ENCODE measurements at regions not wholly inside any gene's neighbourhood (a gene's known extent, or its start where the extent isn't known, plus 50 kb on each side); places are given as distances from the start of the nearest gene placed in this dataset.

- DNase-seq (ENCODE audit: low read depth in 1 of 2, low spot score in 1 of 2), result no peak
Observed at GRCh38 chr16:85451641-85452363, 161.3 kb upstream of the GSE1 start.

GRCh38 chr16:85452364-85453193 lies 160.5 kb upstream of the GSE1 start:
- no peak for DNase-seq (ENCODE audit: low read depth in 1 of 2, low spot score in 1 of 2)

DNA sequence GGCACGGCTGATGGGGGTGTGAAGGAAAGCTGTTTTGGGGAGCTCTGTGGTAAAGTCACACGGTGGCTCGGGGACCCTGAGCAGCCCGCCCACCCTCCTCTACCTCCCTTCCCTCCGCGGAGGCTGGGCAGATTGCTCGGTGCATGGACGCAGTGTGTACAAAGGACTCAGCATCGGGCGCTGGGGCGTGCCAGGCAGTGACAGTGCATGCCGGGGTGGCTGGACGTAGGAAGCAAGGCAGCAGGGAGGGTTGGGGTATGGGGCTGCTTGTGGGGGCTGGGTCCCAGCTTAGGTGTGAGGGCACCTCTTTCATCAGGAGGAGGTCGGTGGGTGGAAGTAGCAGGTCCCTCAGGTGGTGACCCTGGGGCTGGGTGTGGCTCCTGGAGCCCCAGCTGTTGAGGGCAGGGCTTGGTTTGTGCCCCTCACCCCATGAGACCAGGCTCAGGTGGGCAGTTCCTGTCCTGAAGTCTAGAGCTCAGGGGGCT lies 159.9 kb upstream of the GSE1 start:
- DNase-seq (ENCODE audit: low read depth in 1 of 2, low spot score in 1 of 2), result no peak

GRCh38 chr16:85453703-85454102 lies 159.4 kb upstream of the GSE1 start:
- no peak for DNase-seq (ENCODE audit: low read depth in 1 of 2, low spot score in 1 of 2)

GRCh38 chr16:85454171-85454872 lies 158.8 kb upstream of the GSE1 start:
- DNase-seq (ENCODE audit: low read depth in 1 of 2, low spot score in 1 of 2), result no peak

GRCh38 chr16:85455534-85455933 lies 157.6 kb upstream of the GSE1 start:
- no peak for DNase-seq (ENCODE audit: low read depth in 1 of 2, low spot score in 1 of 2)

GRCh38 chr16:85457366-85457765 lies 155.8 kb upstream of the GSE1 start:
- DNase-seq (ENCODE audit: low read depth in 1 of 2, low spot score in 1 of 2), result no peak

GRCh38 chr16:85458968-85459367 lies 154.2 kb upstream of the GSE1 start:
- no peak for DNase-seq (ENCODE audit: low read depth in 1 of 2, low spot score in 1 of 2)

DNA sequence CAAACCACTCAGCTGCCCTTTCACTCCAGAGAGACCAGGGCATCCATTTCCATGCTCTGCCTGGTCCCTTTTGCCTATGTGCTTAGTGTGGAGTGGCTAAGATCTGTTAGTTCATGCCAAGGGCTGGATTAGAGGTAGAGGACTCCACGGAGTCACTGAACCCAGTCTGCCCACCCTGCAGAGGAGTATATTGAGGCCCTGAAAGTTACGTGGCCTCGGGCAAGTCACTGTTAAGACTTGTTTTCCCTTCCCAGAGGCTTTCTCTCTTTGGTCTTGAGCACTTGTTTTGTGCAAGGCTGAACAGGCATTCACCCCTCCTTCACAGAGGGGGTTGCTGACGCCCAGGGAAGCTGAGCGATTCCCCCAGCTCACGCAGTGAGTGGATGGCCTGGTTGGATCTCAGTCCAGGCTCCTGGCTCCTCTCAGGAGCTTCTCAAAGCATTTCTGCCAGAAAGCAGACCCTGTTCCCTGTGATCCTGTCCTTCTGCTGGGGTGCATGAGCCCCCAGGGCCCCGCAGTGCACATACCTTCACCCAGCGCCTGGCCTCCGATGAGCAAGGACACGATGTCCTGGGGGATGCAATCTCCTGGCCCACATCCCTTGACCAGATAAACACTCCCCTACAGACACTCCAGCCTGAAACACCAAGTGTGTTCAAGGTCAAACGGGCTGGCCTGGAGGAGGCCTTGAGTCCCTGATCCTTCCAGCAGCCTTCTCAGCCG lies 153.4 kb upstream of the GSE1 start:
- no peak for DNase-seq (ENCODE audit: low read depth in 1 of 2, low spot score in 1 of 2)

DNA sequence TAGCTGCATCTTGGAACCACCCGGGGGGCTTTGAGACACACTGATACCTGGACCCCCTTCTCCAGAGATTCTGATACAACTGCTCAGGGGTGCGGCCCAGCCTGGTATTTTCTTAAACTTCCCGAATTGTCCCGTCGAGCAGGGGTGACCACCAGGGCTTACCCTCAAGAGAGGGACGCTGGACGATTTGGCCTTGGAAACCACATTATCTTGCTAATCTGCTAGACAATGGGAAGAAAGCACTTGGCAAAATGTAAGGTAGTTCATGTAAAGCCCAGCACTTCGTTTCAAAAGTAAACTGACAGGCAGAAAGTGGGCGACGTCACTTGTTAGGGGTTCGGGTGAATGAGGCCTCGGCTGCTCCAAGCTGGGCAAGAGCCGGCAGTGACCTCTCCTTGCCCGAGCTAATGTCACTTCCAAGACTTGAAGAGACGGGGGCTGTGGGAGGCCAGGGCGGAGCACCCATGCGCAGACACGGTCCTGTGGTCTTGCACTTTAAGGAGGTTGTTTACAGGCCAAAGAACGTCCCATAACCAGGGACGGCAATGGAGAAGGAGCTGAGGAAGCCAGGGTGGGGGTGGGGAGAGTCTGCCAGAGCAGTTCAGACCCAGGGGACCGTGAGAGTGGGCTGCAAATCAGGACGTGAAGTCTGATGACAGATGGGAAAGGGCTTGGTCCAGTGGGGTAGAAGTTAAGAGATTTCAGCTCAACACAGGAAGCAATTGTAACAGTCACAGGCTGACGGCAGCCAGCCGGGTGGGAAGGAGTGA lies 152.7 kb upstream of the GSE1 start:
- DNase-seq (ENCODE audit: low read depth in 1 of 2, low spot score in 1 of 2), result no peak

DNA sequence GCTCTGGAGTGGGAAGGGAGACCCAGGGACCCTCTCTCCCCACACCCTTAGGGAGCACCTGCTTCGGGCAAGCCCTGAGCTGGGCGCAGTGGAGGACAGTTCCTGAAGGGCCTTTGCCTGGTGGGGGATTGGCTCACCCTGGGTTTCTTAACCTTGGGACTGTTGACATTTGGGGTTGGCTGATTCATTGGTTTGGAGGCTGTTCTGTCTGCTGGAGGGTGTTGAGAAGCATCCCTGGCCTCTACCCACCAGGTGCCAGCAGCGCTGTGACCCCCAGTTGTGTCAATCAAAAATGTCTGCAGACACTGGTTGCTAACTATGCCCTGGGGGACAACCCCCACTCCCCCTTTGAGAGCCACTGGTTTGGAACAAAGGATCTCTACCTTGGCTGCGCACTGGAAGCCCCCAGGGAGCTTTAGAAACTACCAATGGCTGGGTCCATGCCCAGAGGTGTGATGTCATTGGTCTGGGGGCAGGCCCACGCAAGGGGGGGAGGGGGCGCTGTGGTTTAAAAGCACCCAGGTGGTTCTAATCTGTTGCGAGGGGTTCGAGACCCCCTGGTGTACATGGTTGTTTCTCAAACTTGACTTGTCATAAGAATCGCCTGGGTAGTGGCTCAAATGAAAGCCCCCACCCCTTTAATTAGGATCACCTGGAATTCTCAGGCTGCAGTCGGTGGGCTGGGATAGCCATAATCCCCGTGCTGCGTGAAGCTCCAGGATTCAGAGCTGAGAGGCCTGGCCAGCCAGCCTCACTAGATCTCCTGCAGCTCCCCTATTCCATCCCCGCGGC lies 151.9 kb upstream of the GSE1 start:
- no peak for DNase-seq (ENCODE audit: low read depth in 1 of 2, low spot score in 1 of 2)

DNA sequence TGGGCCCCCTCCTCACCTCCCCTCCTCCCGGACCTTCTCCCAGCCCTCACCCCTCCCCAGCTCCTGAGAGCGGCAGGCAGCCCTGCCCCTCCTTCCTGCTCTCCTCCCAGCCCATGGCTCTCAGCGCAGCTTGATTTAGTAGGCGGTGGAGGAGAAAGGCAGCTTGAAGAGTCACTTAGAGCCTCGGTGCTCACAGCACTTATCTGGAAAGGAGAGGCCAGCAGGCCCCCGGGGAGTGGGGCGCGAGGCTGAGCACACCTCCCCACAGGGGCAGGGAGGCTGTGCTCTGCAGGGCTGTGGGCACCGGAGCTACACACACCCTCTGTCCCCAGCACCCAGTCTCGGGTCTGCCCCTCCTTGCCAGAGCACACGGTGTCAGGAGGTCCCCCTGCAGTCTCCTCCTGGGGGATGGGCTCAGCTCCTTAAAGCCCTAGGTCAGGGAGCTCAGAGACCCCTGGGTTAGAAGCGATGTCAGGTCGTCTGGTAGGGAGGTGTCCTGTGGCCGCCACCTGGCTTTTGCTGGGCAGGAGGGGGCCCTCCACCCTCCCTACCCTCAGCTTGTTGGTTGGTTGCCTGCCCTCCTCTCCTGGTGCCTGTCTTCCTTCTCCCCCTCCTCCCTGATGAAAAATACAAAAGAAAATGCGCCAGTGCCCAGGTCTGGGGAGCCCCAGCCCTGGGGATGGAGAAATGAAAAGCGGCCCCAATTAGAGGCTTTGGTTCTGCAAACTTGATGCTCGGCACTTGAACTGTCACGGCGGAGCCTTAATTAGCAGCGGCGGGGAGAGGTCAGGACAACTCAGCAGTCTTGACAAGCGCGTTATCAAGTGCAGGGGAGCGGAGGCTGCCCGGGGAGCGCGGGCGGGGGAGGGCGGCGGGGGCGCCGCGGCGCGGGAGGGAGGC lies 151.1 kb upstream of the GSE1 start:
- no peak for DNase-seq (ENCODE audit: low read depth in 1 of 2, low spot score in 1 of 2)

- DNase-seq (ENCODE audit: low read depth in 1 of 2, low spot score in 1 of 2), result no peak
Observed at GRCh38 chr16:85462714-85463611, 150.2 kb upstream of the GSE1 start.

DNA sequence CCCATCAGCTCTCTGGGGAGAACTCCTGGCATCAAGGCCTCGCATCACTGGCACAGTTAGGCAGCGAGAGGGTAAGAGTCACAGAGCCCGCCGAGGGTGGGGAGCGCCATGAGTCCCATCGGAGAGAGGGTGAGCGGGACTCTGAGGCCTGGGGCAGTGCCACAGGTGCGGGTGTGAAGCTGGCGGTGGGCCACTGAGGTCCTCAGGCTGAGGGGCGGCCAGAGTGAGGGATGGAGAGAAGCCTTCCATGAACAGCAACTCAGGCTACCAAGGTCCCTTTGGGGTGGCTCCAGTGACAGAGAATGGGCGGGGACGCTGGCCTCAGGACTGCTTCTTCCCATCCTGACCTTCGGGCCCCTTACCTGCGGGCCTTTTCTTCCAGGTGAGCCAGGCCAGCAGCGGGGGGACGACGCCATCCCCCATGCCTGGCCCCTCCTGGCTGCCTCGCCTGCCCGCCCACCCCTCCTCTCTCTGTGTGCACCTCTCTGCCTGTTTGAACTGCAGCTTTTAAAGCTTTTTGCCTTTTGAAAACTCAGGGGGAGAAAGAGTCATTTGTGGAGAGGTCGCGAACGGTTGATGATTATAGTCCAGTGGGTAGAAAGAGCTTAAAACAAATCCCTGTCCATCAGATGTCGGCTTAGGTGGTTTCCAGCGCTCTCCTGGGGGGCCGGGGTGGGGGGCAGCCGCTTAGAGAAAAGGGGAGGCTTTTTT lies 149.3 kb upstream of the GSE1 start:
- DNase-seq (ENCODE audit: low read depth in 1 of 2, low spot score in 1 of 2), result no peak

- no peak for DNase-seq (ENCODE audit: low read depth in 1 of 2, low spot score in 1 of 2)
Observed at GRCh38 chr16:85464383-85465305, 148.5 kb upstream of the GSE1 start.
